ENCODE measurements at regions not wholly inside any gene's neighbourhood (a gene's known extent, or its start where the extent isn't known, plus 50 kb on each side); places are given as distances from the start of the nearest gene placed in this dataset.
A peak's percentile ranks its signal among the peaks of the same experiment; 100 is the strongest.
"Not testable (repeated sequence)": the region's sequence is repeated elsewhere in the genome, so short reads cannot be mapped to it uniquely, and the experiment has no call there.

- H3K27ac Mint-ChIP-seq, result no peak overlapping the region
- no peaks in the 10 kb centered on the region for H3K36me3 Mint-ChIP-seq
- peaks cover 0 to 7% (median 0%) of the 10 kb centered on the region in 7 donors for H3K9me3 Mint-ChIP-seq
- DNase-seq (no peak), ATAC-seq (ENCODE audit: low read depth in 2 of 2) (no peak)
- H3K4me1 Mint-ChIP-seq, result no peaks in the 10 kb centered on the region
- H3K4me3 Mint-ChIP-seq, result no peak overlapping the region
- no peaks in the 10 kb centered on the region for H3K27me3 Mint-ChIP-seq
Observed at GRCh38 chr5:68021916-68022315, 193.6 kb upstream of the PIK3R1 start.

GRCh38 chr5:68021227-68021626, 194.3 kb upstream of the PIK3R1 start:
- no peaks in the 10 kb centered on the region for H3K4me1 Mint-ChIP-seq
- H3K27me3 Mint-ChIP-seq, result no peaks in the 10 kb centered on the region
- no peaks in the 10 kb centered on the region for H3K36me3 Mint-ChIP-seq
- H3K9me3 Mint-ChIP-seq, result peaks cover 0 to 7% (median 0%) of the 10 kb centered on the region in 7 donors
- H3K4me3 Mint-ChIP-seq, result no peak overlapping the region
- H3K27ac Mint-ChIP-seq, result no peak overlapping the region
- DNase-seq (no peak), ATAC-seq (ENCODE audit: low read depth in 2 of 2) (no peak)

- not testable (repeated sequence) for H3K4me3 Mint-ChIP-seq
Observed at GRCh38 chr5:68020461-68020969, 195.0 kb upstream of the PIK3R1 start.

GRCh38 chr5:68015381-68016302, 199.9 kb upstream of the PIK3R1 start:
- Mint-ChIP-seq H3K27ac (no peak overlapping the region), H3K36me3 (no peaks in the 10 kb centered on the region), H3K27me3 (peaks cover 0 to 10% (median 0%) of the 10 kb centered on the region in 3 donors), H3K4me1 (peaks cover 6 to 7% (median 7%) of the 10 kb centered on the region in 3 donors), H3K9me3 (peaks cover 0 to 7% (median 3%) of the 10 kb centered on the region in 7 donors), H3K4me3 (no peak overlapping the region)
- DNase-seq (no peak), ATAC-seq (ENCODE audit: low read depth in 2 of 2) (no peak)

More at GRCh38 chr5:68020461-68020969, 195.0 kb upstream of the PIK3R1 start:
- ATAC-seq (ENCODE audit: low read depth in 2 of 2); H3K4me1 Mint-ChIP-seq; H3K36me3 Mint-ChIP-seq; H3K9me3 Mint-ChIP-seq; DNase-seq; H3K27me3 Mint-ChIP-seq; H3K27ac Mint-ChIP-seq: not testable (repeated sequence)

GRCh38 chr5:68012831-68013230, 202.7 kb upstream of the PIK3R1 start:
- H3K36me3 Mint-ChIP-seq, result no peaks in the 10 kb centered on the region
- no peak for ATAC-seq (ENCODE audit: low read depth in 2 of 2)
- H3K4me3 Mint-ChIP-seq, result no peak overlapping the region
- peaks cover 6 to 7% (median 7%) of the 10 kb centered on the region in 3 donors for H3K4me1 Mint-ChIP-seq
- DNase-seq, result no peak
- H3K9me3 Mint-ChIP-seq, result peaks cover 0 to 4% (median 0%) of the 10 kb centered on the region in 7 donors
- peaks cover 0 to 10% (median 0%) of the 10 kb centered on the region in 3 donors for H3K27me3 Mint-ChIP-seq
- no peak overlapping the region for H3K27ac Mint-ChIP-seq

- no peak for DNase-seq
- no peak for ATAC-seq (ENCODE audit: low read depth in 2 of 2)
- Mint-ChIP-seq H3K27ac (no peak overlapping the region), H3K4me1 (peaks cover 6 to 7% (median 7%) of the 10 kb centered on the region in 3 donors), H3K27me3 (peaks cover 0 to 10% (median 0%) of the 10 kb centered on the region in 3 donors), H3K36me3 (no peaks in the 10 kb centered on the region), H3K4me3 (no peak overlapping the region), H3K9me3 (peaks cover 0 to 4% (median 0%) of the 10 kb centered on the region in 7 donors)
Observed at GRCh38 chr5:68012429-68012828, 203.1 kb upstream of the PIK3R1 start.

- Mint-ChIP-seq H3K36me3 (no peaks in the 10 kb centered on the region), H3K27ac (no peak overlapping the region), H3K9me3 (peaks cover 0 to 4% (median 0%) of the 10 kb centered on the region in 7 donors), H3K4me3 (no peak overlapping the region), H3K27me3 (peaks cover 0 to 10% (median 0%) of the 10 kb centered on the region in 3 donors), H3K4me1 (peaks cover 6 to 7% (median 7%) of the 10 kb centered on the region in 3 donors)
- no peak for ATAC-seq (ENCODE audit: low read depth in 2 of 2)
- no peak for DNase-seq
Observed at GRCh38 chr5:68011801-68012200, 203.8 kb upstream of the PIK3R1 start.

GRCh38 chr5:68011259-68011760, 204.2 kb upstream of the PIK3R1 start:
- H3K36me3 Mint-ChIP-seq, result no peaks in the 10 kb centered on the region
- H3K27me3 Mint-ChIP-seq, result peaks cover 0 to 10% (median 0%) of the 10 kb centered on the region in 3 donors
- H3K9me3 Mint-ChIP-seq, result peaks cover 0 to 4% (median 0%) of the 10 kb centered on the region in 7 donors
- no peak overlapping the region for H3K27ac Mint-ChIP-seq
- H3K4me1 Mint-ChIP-seq, result peaks cover 6 to 7% (median 7%) of the 10 kb centered on the region in 3 donors
- DNase-seq, result no peak
- H3K4me3 Mint-ChIP-seq, result no peak overlapping the region
- ATAC-seq (ENCODE audit: low read depth in 2 of 2), result no peak

- H3K4me1 Mint-ChIP-seq, result peaks cover 6 to 7% (median 7%) of the 10 kb centered on the region in 3 donors
- peaks cover 0 to 10% (median 0%) of the 10 kb centered on the region in 3 donors for H3K27me3 Mint-ChIP-seq
- H3K4me3 Mint-ChIP-seq, result peak overlapping the region in 1 of 8 donors; percentile 6
- no peak overlapping the region for H3K27ac Mint-ChIP-seq
- no peaks in the 10 kb centered on the region for H3K36me3 Mint-ChIP-seq
- H3K9me3 Mint-ChIP-seq, result peaks cover 0 to 4% (median 0%) of the 10 kb centered on the region in 7 donors
- ATAC-seq (ENCODE audit: low read depth in 2 of 2) (peak in 1 of 2 donors; percentile 33), DNase-seq (no peak)
Observed at GRCh38 chr5:68010740-68011139, 204.8 kb upstream of the PIK3R1 start.

GRCh38 chr5:68007451-68007850, 208.1 kb upstream of the PIK3R1 start:
- H3K27me3 Mint-ChIP-seq, result peaks cover 0 to 10% (median 0%) of the 10 kb centered on the region in 3 donors
- no peak for ATAC-seq (ENCODE audit: low read depth in 2 of 2)
- H3K4me3 Mint-ChIP-seq, result no peak overlapping the region

GRCh38 chr5:68002836-68003235, 212.7 kb upstream of the PIK3R1 start:
- Mint-ChIP-seq H3K27me3 (no peaks in the 10 kb centered on the region), H3K36me3 (no peaks in the 10 kb centered on the region), H3K9me3 (peaks cover 0 to 3% (median 0%) of the 10 kb centered on the region in 7 donors), H3K4me1 (no peaks in the 10 kb centered on the region), H3K4me3 (no peak overlapping the region), H3K27ac (peak overlapping the region in 2 of 6 donors; percentile 27 to 75)
- ATAC-seq (ENCODE audit: low read depth in 2 of 2), result no peak
- DNase-seq, result no peak

More at GRCh38 chr5:68007451-68007850, 208.1 kb upstream of the PIK3R1 start:
- Mint-ChIP-seq H3K9me3 (peaks cover 0 to 4% (median 0%) of the 10 kb centered on the region in 7 donors), H3K36me3 (no peaks in the 10 kb centered on the region), H3K27ac (no peak overlapping the region), H3K4me1 (no peaks in the 10 kb centered on the region)
- DNase-seq, result no peak

- no peak overlapping the region for H3K4me3 Mint-ChIP-seq
- DNase-seq, result no peak
- H3K4me1 Mint-ChIP-seq, result no peaks in the 10 kb centered on the region
- no peaks in the 10 kb centered on the region for H3K27me3 Mint-ChIP-seq
- peaks cover 0 to 2% (median 0%) of the 10 kb centered on the region in 7 donors for H3K9me3 Mint-ChIP-seq
- H3K36me3 Mint-ChIP-seq, result no peaks in the 10 kb centered on the region
- ATAC-seq (ENCODE audit: low read depth in 2 of 2), result no peak
- H3K27ac Mint-ChIP-seq, result no peak overlapping the region
Observed at GRCh38 chr5:68000805-68001204, 214.8 kb upstream of the PIK3R1 start.

GRCh38 chr5:67999391-67999790, 216.2 kb upstream of the PIK3R1 start:
- no peak overlapping the region for H3K27ac Mint-ChIP-seq
- peaks cover 0 to under 1% (median 0%) of the 10 kb centered on the region in 3 donors for H3K27me3 Mint-ChIP-seq
- no peak for ATAC-seq (ENCODE audit: low read depth in 2 of 2)
- no peaks in the 10 kb centered on the region for H3K4me1 Mint-ChIP-seq
- H3K4me3 Mint-ChIP-seq, result no peak overlapping the region
- no peak for DNase-seq
- H3K36me3 Mint-ChIP-seq, result no peaks in the 10 kb centered on the region
- peaks cover 0 to 2% (median 0%) of the 10 kb centered on the region in 7 donors for H3K9me3 Mint-ChIP-seq

All from naive B cell (primary cell).